Type B pancreatic cell (in vitro differentiated cells): ENCODE measurements at regions not wholly inside any gene's neighbourhood (a gene's known extent, or its start where the extent isn't known, plus 50 kb on each side); places are given as distances from the start of the nearest gene placed in this dataset.
"Not testable (repeated sequence)": the region's sequence is repeated elsewhere in the genome, so short reads cannot be mapped to it uniquely, and the experiment has no call there.

Experiments
- DNase-seq: peaks from one replicate; pipeline ENCODE4 v3.0.0; 2021; ENCODE audit warnings: mixed read lengths; ENCODE audit not compliant: unreplicated experiment; ENCODE audit errors: extremely low spot score
- H3K27ac Mint-ChIP-seq: 2 replicates; pipeline ENCODE4 v1.8.0; 2021; ENCODE audit warnings: mild to moderate bottlenecking, mixed read lengths
- H3K27me3 Mint-ChIP-seq: 2 replicates; pipeline ENCODE4 v1.8.0; 2021; ENCODE audit warnings: mixed read lengths
- H3K36me3 Mint-ChIP-seq: 2 replicates; pipeline ENCODE4 v1.8.0; 2021; ENCODE audit warnings: mixed read lengths
- H3K4me1 Mint-ChIP-seq: one replicate; pipeline ENCODE4 v1.8.0; 2021; ENCODE audit warnings: mixed read lengths; ENCODE audit not compliant: unreplicated experiment
- H3K4me3 Mint-ChIP-seq: 2 replicates; pipeline ENCODE4 v1.8.0; 2021; ENCODE audit warnings: mild to moderate bottlenecking, mixed read lengths
- H3K9me3 Mint-ChIP-seq: 2 replicates; pipeline ENCODE4 v1.8.0; 2021; ENCODE audit warnings: mixed read lengths
- CTCF ChIP-seq: fragments of 200-600 bp; sonication (generic); conservative IDR thresholded peaks from 2 replicates; pipeline ENCODE4 v1.5.0; 2021; ENCODE audit warnings: antibody characterized with exemption, mild to moderate bottlenecking

- Mint-ChIP-seq H3K4me3 (no peak overlapping the region), H3K27me3 (peaks cover 18% of the 10 kb centered on the region), H3K27ac (no peak overlapping the region), H3K36me3 (no peaks in the 10 kb centered on the region), H3K4me1 (peaks cover 7% of the 10 kb centered on the region), H3K9me3 (peaks cover 5% of the 10 kb centered on the region)
- TF ChIP-seq CTCF = no peak
- no peak for DNase-seq
Measured at GRCh38 chr2:107737756-107738155, 88.9 kb upstream of the RGPD4 start.

GRCh38 chr2:107738266-107738665 lies 88.4 kb upstream of the RGPD4 start:
- Mint-ChIP-seq H3K27ac (no peak overlapping the region), H3K9me3 (peaks cover 5% of the 10 kb centered on the region), H3K27me3 (peaks cover 18% of the 10 kb centered on the region), H3K36me3 (no peaks in the 10 kb centered on the region), H3K4me1 (peaks cover 7% of the 10 kb centered on the region), H3K4me3 (no peak overlapping the region)
- no peak for DNase-seq
- TF ChIP-seq CTCF = no peak

DNA sequence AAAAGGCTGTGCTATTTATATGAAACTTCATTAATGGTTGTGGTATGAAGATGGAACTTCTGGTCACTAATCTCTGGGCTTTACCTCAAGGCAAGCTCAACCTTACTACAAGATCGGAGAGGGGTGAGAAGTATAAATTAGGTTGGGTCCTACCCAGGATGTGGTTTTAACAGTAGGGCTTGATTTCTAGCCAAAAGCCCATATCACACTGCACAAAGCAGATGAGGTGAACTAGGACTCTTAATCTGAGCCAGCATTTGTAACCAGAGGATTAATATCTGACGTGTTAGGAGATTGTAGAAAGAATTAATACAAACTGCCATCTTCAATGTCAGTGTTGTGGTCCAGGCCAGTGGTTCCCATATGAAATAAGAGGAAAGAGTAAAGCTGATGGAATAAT lies 86.4 kb upstream of the RGPD4 start:
- TF ChIP-seq CTCF = no peak
- H3K27ac Mint-ChIP-seq = no peak overlapping the region
- DNase-seq = no peak
- H3K4me3 Mint-ChIP-seq = no peak overlapping the region
- H3K36me3 Mint-ChIP-seq = no peaks in the 10 kb centered on the region
- peaks cover 22% of the 10 kb centered on the region for H3K27me3 Mint-ChIP-seq
- peaks cover 7% of the 10 kb centered on the region for H3K4me1 Mint-ChIP-seq
- peaks cover 5% of the 10 kb centered on the region for H3K9me3 Mint-ChIP-seq

- H3K4me3 Mint-ChIP-seq = no peak overlapping the region
- H3K27ac Mint-ChIP-seq = no peak overlapping the region
- peaks cover 7% of the 10 kb centered on the region for H3K4me1 Mint-ChIP-seq
- no peak for DNase-seq
- H3K9me3 Mint-ChIP-seq = peaks cover 5% of the 10 kb centered on the region
- TF ChIP-seq CTCF = no peak
- no peaks in the 10 kb centered on the region for H3K36me3 Mint-ChIP-seq
- H3K27me3 Mint-ChIP-seq = peaks cover 21% of the 10 kb centered on the region
Measured at GRCh38 chr2:107742460-107743027, 84.1 kb upstream of the RGPD4 start.

DNA sequence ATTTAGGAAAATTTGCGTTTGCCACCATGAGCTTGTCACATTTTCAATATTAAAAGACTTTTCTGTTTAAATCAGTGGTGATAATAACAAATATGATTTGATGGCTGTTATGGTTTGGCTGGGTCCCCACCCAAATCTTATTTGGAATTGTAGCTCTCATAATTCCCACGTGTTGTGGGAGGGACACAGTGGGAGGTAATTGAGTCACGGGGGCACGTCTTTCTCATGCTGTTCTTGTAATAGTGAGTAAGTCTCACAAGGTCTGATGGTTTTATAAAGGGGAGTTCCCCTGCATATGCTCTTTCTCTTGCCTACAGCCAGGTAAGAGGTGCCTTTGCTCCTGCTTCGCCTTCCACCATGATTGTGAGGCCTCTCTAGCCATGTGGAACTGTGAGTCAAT lies 83.4 kb upstream of the RGPD4 start:
- TF ChIP-seq CTCF = no peak
- Mint-ChIP-seq H3K36me3 (no peaks in the 10 kb centered on the region), H3K4me1 (peaks cover 3% of the 10 kb centered on the region), H3K4me3 (no peak overlapping the region), H3K27ac (no peak overlapping the region), H3K27me3 (peaks cover 18% of the 10 kb centered on the region), H3K9me3 (peaks cover 5% of the 10 kb centered on the region)
- DNase-seq = no peak

DNA sequence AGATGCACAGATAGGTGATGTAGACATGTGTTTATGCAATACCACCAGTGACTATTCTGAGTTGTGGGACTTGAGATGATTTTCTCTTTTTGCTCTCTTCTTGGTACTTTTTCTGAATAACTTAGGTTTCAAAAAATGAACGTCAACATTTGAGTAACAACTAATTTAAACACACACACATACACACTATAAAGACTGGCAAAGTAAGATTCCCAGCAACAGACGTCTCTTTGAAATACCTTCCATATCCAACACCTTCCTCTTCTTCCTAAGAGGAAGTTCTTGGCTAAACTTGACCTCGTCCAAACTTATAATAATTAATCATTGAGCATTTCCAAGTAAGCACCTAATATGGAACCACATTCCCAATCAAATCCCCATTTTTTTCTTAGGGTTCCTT lies 81.6 kb upstream of the RGPD4 start:
- Mint-ChIP-seq H3K4me3 (no peak overlapping the region), H3K27ac (no peak overlapping the region), H3K36me3 (no peaks in the 10 kb centered on the region), H3K4me1 (no peaks in the 10 kb centered on the region), H3K27me3 (peaks cover 16% of the 10 kb centered on the region), H3K9me3 (peaks cover 4% of the 10 kb centered on the region)
- DNase-seq = no peak
- no peak for TF ChIP-seq CTCF

DNA sequence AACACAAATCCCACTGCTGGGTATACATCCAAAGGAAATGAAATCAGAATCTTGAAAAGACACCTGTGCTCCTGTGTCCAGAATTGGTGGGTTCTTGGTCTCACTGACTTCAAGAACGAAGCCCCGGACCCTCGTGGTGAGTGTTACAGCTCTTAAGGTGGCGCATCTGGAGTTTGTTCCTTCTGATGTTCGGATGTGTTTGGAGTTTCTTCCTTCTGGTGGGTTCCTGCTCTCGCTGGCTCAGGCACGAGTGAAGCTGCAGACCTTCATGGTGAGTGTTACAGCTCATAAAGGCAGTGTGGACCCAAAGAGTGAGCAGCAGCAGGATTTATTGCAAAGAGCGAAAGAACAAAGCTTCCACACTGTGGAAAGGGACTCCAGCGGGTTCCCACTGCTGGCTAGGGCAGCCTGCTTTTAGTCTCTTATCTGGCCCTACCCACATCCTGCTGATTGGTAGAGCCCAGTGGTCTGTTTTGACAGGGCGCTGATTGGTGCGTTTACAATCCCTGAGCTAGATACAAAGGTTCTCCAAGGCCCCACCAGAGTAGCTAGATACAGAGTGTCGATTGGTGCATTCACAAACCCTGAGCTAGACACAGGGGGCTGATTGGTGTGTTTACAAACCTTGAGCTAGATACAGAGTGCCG lies 80.0 kb upstream of the RGPD4 start:
- DNase-seq, H3K9me3 Mint-ChIP-seq, H3K27ac Mint-ChIP-seq, H3K36me3 Mint-ChIP-seq, H3K4me1 Mint-ChIP-seq, H3K4me3 Mint-ChIP-seq: not testable (repeated sequence)
- H3K27me3 Mint-ChIP-seq = peaks cover 14% of the 10 kb centered on the region
